ENCODE measurements at regions not wholly inside any gene's neighbourhood (a gene's known extent, or its start where the extent isn't known, plus 50 kb on each side); places are given as distances from the start of the nearest gene placed in this dataset.

- no peak for DNase-seq
Observed at GRCh38 chr13:34046457-34046856, 228.5 kb downstream of the RFC3 start.

GRCh38 chr13:34048652-34049051 is 230.7 kb downstream of the RFC3 start:
- no peak for DNase-seq

GRCh38 chr13:34056733-34057258 is 238.8 kb downstream of the RFC3 start:
- DNase-seq = no peak

GRCh38 chr13:34064456-34065205 is 246.7 kb downstream of the RFC3 start:
- no peak for DNase-seq

- no peak for DNase-seq
Observed at GRCh38 chr13:34065928-34066327, 248.0 kb downstream of the RFC3 start.

GRCh38 chr13:34066344-34066743 is 248.4 kb downstream of the RFC3 start:
- DNase-seq = no peak

- no peak for DNase-seq
Observed at GRCh38 chr13:34070006-34070405, 252.1 kb downstream of the RFC3 start.

GRCh38 chr13:34070544-34071303 is 252.8 kb downstream of the RFC3 start:
- no peak for DNase-seq

- no peak for DNase-seq
Observed at GRCh38 chr13:34076319-34076718, 258.4 kb downstream of the RFC3 start.

GRCh38 chr13:34076943-34077703 is 259.2 kb downstream of the RFC3 start:
- DNase-seq = no peak

GRCh38 chr13:34078334-34078999 is 260.5 kb downstream of the RFC3 start:
- DNase-seq = no peak

GRCh38 chr13:34085204-34085603 is 267.3 kb downstream of the RFC3 start:
- no peak for DNase-seq

- DNase-seq = no peak
Observed at GRCh38 chr13:34086281-34086680, 268.3 kb downstream of the RFC3 start.

- no peak for DNase-seq
Observed at GRCh38 chr13:34087791-34088190, 269.8 kb downstream of the RFC3 start.

GRCh38 chr13:34103854-34104253 is 285.9 kb downstream of the RFC3 start:
- DNase-seq = no peak

GRCh38 chr13:34104853-34105252 is 286.9 kb downstream of the RFC3 start:
- DNase-seq = no peak

GRCh38 chr13:34107806-34108205 is 289.9 kb downstream of the RFC3 start:
- DNase-seq = no peak

GRCh38 chr13:34108410-34108809 is 290.5 kb downstream of the RFC3 start:
- no peak for DNase-seq

GRCh38 chr13:34114581-34114980 is 296.6 kb downstream of the RFC3 start:
- no peak for DNase-seq

- no peak for DNase-seq
Observed at GRCh38 chr13:34116651-34117050, 298.7 kb downstream of the RFC3 start.

GRCh38 chr13:34124666-34125306 is 306.8 kb downstream of the RFC3 start:
- DNase-seq = no peak

GRCh38 chr13:34127523-34127922 is 309.6 kb downstream of the RFC3 start:
- DNase-seq = no peak

Data from stimulated activated CD4-positive, alpha-beta T cell treated with anti-CD3 and anti-CD28 coated beads, Interleukin-15, amount 100 ng/mL, for 24 hours (primary cell).